HFF-Myc (cell line): ENCODE measurements at regions not wholly inside any gene's neighbourhood (a gene's known extent, or its start where the extent isn't known, plus 50 kb on each side); places are given as distances from the start of the nearest gene placed in this dataset.

Experiments
- DNase-seq: peaks from one replicate; pipeline ENCODE4 v3.0.0-alpha.2; 2011; ENCODE audit warnings: low read depth; ENCODE audit errors: extremely low read depth
- H3K4me3 ChIP-seq: replicated peaks from 2 replicates; pipeline ENCODE4 v1.5.1; 2011; ENCODE audit warnings: low read depth, mild to moderate bottlenecking, control low read depth, low read length
- CTCF ChIP-seq: IDR thresholded peaks from 2 replicates; pipeline ENCODE4 v1.5.1; 2012; ENCODE audit warnings: mild to moderate bottlenecking, low read depth, low read length, control low read depth; ENCODE audit errors: missing control alignments

- DNase-seq, result no peak
- TF ChIP-seq CTCF, result no peak
- H3K4me3 ChIP-seq, result no peak overlapping the region
Observed at GRCh38 chr18:44409515-44409914, 271.2 kb upstream of the SETBP1 start.

GRCh38 chr18:44410740-44411139, 269.9 kb upstream of the SETBP1 start:
- DNase-seq, result no peak
- no peak for TF ChIP-seq CTCF
- no peak overlapping the region for H3K4me3 ChIP-seq

GRCh38 chr18:44411262-44411905, 269.3 kb upstream of the SETBP1 start:
- no peak overlapping the region for H3K4me3 ChIP-seq
- TF ChIP-seq CTCF, result no peak
- no peak for DNase-seq

- DNase-seq, result no peak
- TF ChIP-seq CTCF, result no peak
Observed at GRCh38 chr18:44411976-44412375, 268.7 kb upstream of the SETBP1 start.

GRCh38 chr18:44423814-44424644, 256.7 kb upstream of the SETBP1 start:
- TF ChIP-seq CTCF, result no peak
- H3K4me3 ChIP-seq, result no peak overlapping the region
- DNase-seq, result no peak

More at GRCh38 chr18:44411976-44412375, 268.7 kb upstream of the SETBP1 start:
- H3K4me3 ChIP-seq, result no peak overlapping the region

GRCh38 chr18:44424645-44425035, 256.0 kb upstream of the SETBP1 start:
- TF ChIP-seq CTCF, result no peak
- DNase-seq, result no peak
- H3K4me3 ChIP-seq, result no peak overlapping the region

GRCh38 chr18:44425161-44425560, 255.5 kb upstream of the SETBP1 start:
- no peak for TF ChIP-seq CTCF
- H3K4me3 ChIP-seq, result no peak overlapping the region
- no peak for DNase-seq
